ENCODE measurements at regions not wholly inside any gene's neighbourhood (a gene's known extent, or its start where the extent isn't known, plus 50 kb on each side); places are given as distances from the start of the nearest gene placed in this dataset.

GRCh38 chr3:144643771-144644198 is 672.2 kb downstream of the DIPK2A start:
- no peaks in the 10 kb centered on the region for H3K9me2 ChIP-seq (replicated peaks; ENCODE audit: control insufficient read depth, low read length)
- H3K79me2 ChIP-seq (ENCODE audit: control insufficient read depth, low read length) = no peaks in the 10 kb centered on the region
- H4K20me1 ChIP-seq (ENCODE audit: control insufficient read depth, insufficient read depth, low read depth, low read length) = no peaks in the 10 kb centered on the region
- no peaks in the 10 kb centered on the region for H3K4me1 ChIP-seq (ENCODE audit: control insufficient read depth, low read length)
- no peak overlapping the region for H3K4me3 ChIP-seq (ENCODE audit: low read length)
- no peaks in the 10 kb centered on the region for H3K27me3 ChIP-seq (ENCODE audit: control insufficient read depth, low read length)
- H3K4me2 ChIP-seq (ENCODE audit: low read length) = no peak overlapping the region
- H3F3A ChIP-seq (ENCODE audit: control insufficient read depth, insufficient read depth) = no peaks in the 10 kb centered on the region
- TF ChIP-seq, protein P1, sequence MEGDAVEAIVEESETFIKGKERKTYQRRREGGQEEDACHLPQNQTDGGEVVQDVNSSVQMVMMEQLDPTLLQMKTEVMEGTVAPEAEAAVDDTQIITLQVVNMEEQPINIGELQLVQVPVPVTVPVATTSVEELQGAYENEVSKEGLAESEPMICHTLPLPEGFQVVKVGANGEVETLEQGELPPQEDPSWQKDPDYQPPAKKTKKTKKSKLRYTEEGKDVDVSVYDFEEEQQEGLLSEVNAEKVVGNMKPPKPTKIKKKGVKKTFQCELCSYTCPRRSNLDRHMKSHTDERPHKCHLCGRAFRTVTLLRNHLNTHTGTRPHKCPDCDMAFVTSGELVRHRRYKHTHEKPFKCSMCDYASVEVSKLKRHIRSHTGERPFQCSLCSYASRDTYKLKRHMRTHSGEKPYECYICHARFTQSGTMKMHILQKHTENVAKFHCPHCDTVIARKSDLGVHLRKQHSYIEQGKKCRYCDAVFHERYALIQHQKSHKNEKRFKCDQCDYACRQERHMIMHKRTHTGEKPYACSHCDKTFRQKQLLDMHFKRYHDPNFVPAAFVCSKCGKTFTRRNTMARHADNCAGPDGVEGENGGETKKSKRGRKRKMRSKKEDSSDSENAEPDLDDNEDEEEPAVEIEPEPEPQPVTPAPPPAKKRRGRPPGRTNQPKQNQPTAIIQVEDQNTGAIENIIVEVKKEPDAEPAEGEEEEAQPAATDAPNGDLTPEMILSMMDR (IDR thresholded peaks at IDR 0.05; ENCODE audit: low read depth, low read length, poor library complexity, severe bottlenecking) = no peak
- TF ChIP-seq EZH2phosphoT487 (IDR thresholded peaks at IDR 0.05; ENCODE audit: borderline replicate concordance, low read length) = no peak
- H3K27ac ChIP-seq (ENCODE audit: low read depth, low read length) = no peak overlapping the region
- no peaks in the 10 kb centered on the region for H3K9me3 ChIP-seq (ENCODE audit: control insufficient read depth, insufficient read depth, low read length)
- no peaks in the 10 kb centered on the region for H3K36me3 ChIP-seq (ENCODE audit: control insufficient read depth, low read length)

DNA sequence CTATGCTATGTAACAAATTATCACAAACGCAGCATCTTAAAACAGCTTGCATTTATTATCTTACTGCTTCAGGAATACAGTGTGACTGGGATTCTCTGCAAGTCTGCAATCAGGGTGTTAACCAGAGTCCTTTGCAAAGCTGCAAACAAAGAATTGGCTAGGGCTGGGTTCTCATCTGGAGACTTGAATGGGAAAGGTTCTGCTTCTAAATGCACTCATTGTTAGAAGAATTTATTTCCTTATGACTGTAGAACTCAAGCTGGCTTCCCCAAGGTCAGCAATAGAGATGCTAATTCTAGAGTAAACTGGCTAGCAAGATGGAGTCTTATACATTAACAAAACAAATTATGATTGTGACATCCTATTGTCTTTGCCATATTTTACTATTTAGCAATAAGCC is 673.7 kb downstream of the DIPK2A start:
- TF ChIP-seq, protein P1 (IDR thresholded peaks at IDR 0.05; ENCODE audit: low read depth, low read length, poor library complexity, severe bottlenecking) = no peak
- no peak for TF ChIP-seq EZH2phosphoT487 (IDR thresholded peaks at IDR 0.05; ENCODE audit: borderline replicate concordance, low read length)
- Histone ChIP-seq H3K27ac (ENCODE audit: low read depth, low read length) (no peak overlapping the region), H4K20me1 (ENCODE audit: control insufficient read depth, insufficient read depth, low read depth, low read length) (no peaks in the 10 kb centered on the region), H3F3A (ENCODE audit: control insufficient read depth, insufficient read depth) (no peaks in the 10 kb centered on the region), H3K9me2 (replicated peaks; ENCODE audit: control insufficient read depth, low read length) (no peaks in the 10 kb centered on the region), H3K4me1 (ENCODE audit: control insufficient read depth, low read length) (no peaks in the 10 kb centered on the region), H3K79me2 (ENCODE audit: control insufficient read depth, low read length) (no peaks in the 10 kb centered on the region), H3K36me3 (ENCODE audit: control insufficient read depth, low read length) (no peaks in the 10 kb centered on the region), H3K4me2 (ENCODE audit: low read length) (no peak overlapping the region), H3K27me3 (ENCODE audit: control insufficient read depth, low read length) (no peaks in the 10 kb centered on the region), H3K4me3 (ENCODE audit: low read length) (no peak overlapping the region), H3K9me3 (ENCODE audit: control insufficient read depth, insufficient read depth, low read length) (no peaks in the 10 kb centered on the region)

DNA sequence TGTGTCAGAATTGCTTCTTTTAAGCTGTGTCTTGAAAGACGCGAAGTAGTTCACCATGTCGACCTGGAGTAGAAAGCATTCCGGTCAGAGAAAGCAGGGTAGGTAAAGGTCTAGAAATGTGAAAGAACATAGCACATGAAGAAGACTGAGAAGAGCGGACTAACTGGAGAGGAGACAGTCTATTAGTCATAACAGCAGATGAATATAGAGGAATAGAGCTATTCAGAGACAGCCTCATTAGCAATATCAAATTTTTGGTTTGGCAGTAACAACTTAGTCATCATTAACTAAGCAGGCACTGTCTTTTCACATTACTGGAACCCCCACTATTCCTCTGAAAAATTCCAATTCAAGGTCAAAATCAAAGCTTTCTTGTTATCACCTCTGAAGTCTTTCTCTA is 678.8 kb downstream of the DIPK2A start:
- H3K4me2 ChIP-seq (ENCODE audit: low read length) = no peak overlapping the region
- no peak overlapping the region for H3K4me3 ChIP-seq (ENCODE audit: low read length)
- H3K9me2 ChIP-seq (replicated peaks; ENCODE audit: control insufficient read depth, low read length) = no peaks in the 10 kb centered on the region
- no peak overlapping the region for H3K27ac ChIP-seq (ENCODE audit: low read depth, low read length)
- no peak for TF ChIP-seq EZH2phosphoT487 (IDR thresholded peaks at IDR 0.05; ENCODE audit: borderline replicate concordance, low read length)
- TF ChIP-seq, protein P1 (IDR thresholded peaks at IDR 0.05; ENCODE audit: low read depth, low read length, poor library complexity, severe bottlenecking) = no peak
- no peaks in the 10 kb centered on the region for H3K79me2 ChIP-seq (ENCODE audit: control insufficient read depth, low read length)
- no peaks in the 10 kb centered on the region for H3F3A ChIP-seq (ENCODE audit: control insufficient read depth, insufficient read depth)
- H3K4me1 ChIP-seq (ENCODE audit: control insufficient read depth, low read length) = no peaks in the 10 kb centered on the region
- no peaks in the 10 kb centered on the region for H4K20me1 ChIP-seq (ENCODE audit: control insufficient read depth, insufficient read depth, low read depth, low read length)
- H3K9me3 ChIP-seq (ENCODE audit: control insufficient read depth, insufficient read depth, low read length) = no peaks in the 10 kb centered on the region
- H3K27me3 ChIP-seq (ENCODE audit: control insufficient read depth, low read length) = no peaks in the 10 kb centered on the region
- no peaks in the 10 kb centered on the region for H3K36me3 ChIP-seq (ENCODE audit: control insufficient read depth, low read length)

DNA sequence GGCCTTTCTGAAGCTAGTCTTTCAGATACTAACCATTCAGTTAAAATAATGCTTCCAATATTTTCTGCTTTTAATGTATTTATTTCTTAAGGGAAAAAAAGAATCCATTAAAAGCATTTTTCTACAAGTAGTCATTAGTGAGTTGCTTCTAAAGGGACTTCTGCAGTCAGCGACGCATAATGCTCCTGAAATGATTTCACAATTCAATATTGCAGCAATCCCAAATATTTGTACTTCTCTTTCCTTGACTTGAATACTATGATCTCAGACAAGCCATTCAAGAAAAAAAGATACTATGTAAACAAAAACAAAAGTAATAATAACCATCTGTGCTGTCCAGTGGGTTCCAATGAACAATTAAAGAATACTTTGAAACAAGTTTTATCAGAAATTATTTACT is 681.0 kb downstream of the DIPK2A start:
- H3K9me3 ChIP-seq (ENCODE audit: control insufficient read depth, insufficient read depth, low read length) = no peaks in the 10 kb centered on the region
- H3K27me3 ChIP-seq (ENCODE audit: control insufficient read depth, low read length) = no peaks in the 10 kb centered on the region
- H3K4me1 ChIP-seq (ENCODE audit: control insufficient read depth, low read length) = no peaks in the 10 kb centered on the region
- no peak overlapping the region for H3K4me3 ChIP-seq (ENCODE audit: low read length)
- no peak overlapping the region for H3K4me2 ChIP-seq (ENCODE audit: low read length)
- H3K9me2 ChIP-seq (replicated peaks; ENCODE audit: control insufficient read depth, low read length) = no peaks in the 10 kb centered on the region
- no peaks in the 10 kb centered on the region for H4K20me1 ChIP-seq (ENCODE audit: control insufficient read depth, insufficient read depth, low read depth, low read length)
- no peaks in the 10 kb centered on the region for H3K79me2 ChIP-seq (ENCODE audit: control insufficient read depth, low read length)
- H3K36me3 ChIP-seq (ENCODE audit: control insufficient read depth, low read length) = no peaks in the 10 kb centered on the region
- H3K27ac ChIP-seq (ENCODE audit: low read depth, low read length) = no peak overlapping the region
- TF ChIP-seq, protein P1 (IDR thresholded peaks at IDR 0.05; ENCODE audit: low read depth, low read length, poor library complexity, severe bottlenecking) = no peak
- no peak for TF ChIP-seq EZH2phosphoT487 (IDR thresholded peaks at IDR 0.05; ENCODE audit: borderline replicate concordance, low read length)
- H3F3A ChIP-seq (ENCODE audit: control insufficient read depth, insufficient read depth) = no peaks in the 10 kb centered on the region

All from DOHH2 (cell line).